Epithelial cell of proximal tubule (primary cell): ENCODE measurements at regions not wholly inside any gene's neighbourhood (a gene's known extent, or its start where the extent isn't known, plus 50 kb on each side); places are given as distances from the start of the nearest gene placed in this dataset.

Experiments used
- DNase-seq: peaks from one replicate; pipeline ENCODE4 v3.0.0-alpha.2; 2011; ENCODE audit warnings: low read depth
- H3K4me3 ChIP-seq: 2 replicates; pipeline ENCODE4 v1.5.1; 2011; ENCODE audit warnings: low read depth, mild to moderate bottlenecking, low read length
- CTCF ChIP-seq: conservative IDR thresholded peaks from 2 replicates; pipeline ENCODE4 v1.5.1; 2012; ENCODE audit warnings: low read depth, mild to moderate bottlenecking, low read length

GRCh38 chr2:238704471-238705225, 143.2 kb upstream of the TWIST2 start:
- no peak overlapping the region for H3K4me3 ChIP-seq
- no peak for DNase-seq
- TF ChIP-seq CTCF, result no peak

GRCh38 chr2:238706163-238706562, 141.7 kb upstream of the TWIST2 start:
- no peak overlapping the region for H3K4me3 ChIP-seq
- no peak for DNase-seq
- TF ChIP-seq CTCF, result no peak

GRCh38 chr2:238706673-238707072, 141.2 kb upstream of the TWIST2 start:
- TF ChIP-seq CTCF, result peak; percentile 26
- DNase-seq, result no peak
- H3K4me3 ChIP-seq, result no peak overlapping the region

GRCh38 chr2:238709325-238710025, 138.4 kb upstream of the TWIST2 start:
- no peak for TF ChIP-seq CTCF
- DNase-seq, result no peak

GRCh38 chr2:238710032-238710735, 137.7 kb upstream of the TWIST2 start:
- TF ChIP-seq CTCF, result no peak
- DNase-seq, result no peak
- no peak overlapping the region for H3K4me3 ChIP-seq

More at GRCh38 chr2:238709325-238710025, 138.4 kb upstream of the TWIST2 start:
- no peak overlapping the region for H3K4me3 ChIP-seq

GRCh38 chr2:238710787-238711186, 137.1 kb upstream of the TWIST2 start:
- TF ChIP-seq CTCF, result no peak
- no peak overlapping the region for H3K4me3 ChIP-seq
- no peak for DNase-seq
